Progenitor cell of endocrine pancreas (in vitro differentiated cells): ENCODE measurements at regions not wholly inside any gene's neighbourhood (a gene's known extent, or its start where the extent isn't known, plus 50 kb on each side); places are given as distances from the start of the nearest gene placed in this dataset.

ENCODE experiments used
- DNase-seq: peaks from one replicate; pipeline ENCODE4 v3.0.0; 2021; ENCODE audit warnings: low spot score; ENCODE audit not compliant: unreplicated experiment
- H3K27ac Mint-ChIP-seq: 2 replicates; pipeline ENCODE4 v1.8.0; 2021; ENCODE audit warnings: mild to moderate bottlenecking, moderate library complexity, mixed read lengths
- H3K27me3 Mint-ChIP-seq: 2 replicates; pipeline ENCODE4 v1.8.0; 2021; ENCODE audit warnings: mixed read lengths
- H3K36me3 Mint-ChIP-seq: 2 replicates; pipeline ENCODE4 v1.8.0; 2022; ENCODE audit warnings: mixed read lengths; ENCODE audit not compliant: insufficient read depth
- H3K4me1 Mint-ChIP-seq: 2 replicates; pipeline ENCODE4 v1.8.0; 2021; ENCODE audit warnings: low read depth, mixed read lengths
- H3K4me3 Mint-ChIP-seq: 2 replicates; pipeline ENCODE4 v1.8.0; 2021; ENCODE audit warnings: low read depth, mild to moderate bottlenecking, moderate library complexity, mixed read lengths
- H3K9me3 Mint-ChIP-seq: 2 replicates; pipeline ENCODE4 v1.8.0; 2021; ENCODE audit warnings: low read depth, mixed read lengths
- CTCF ChIP-seq: fragments of 200-600 bp; sonication (generic); IDR thresholded peaks from one replicate; pipeline ENCODE4 v1.5.0; 2021; ENCODE audit warnings: antibody characterized with exemption, mild to moderate bottlenecking; ENCODE audit not compliant: unreplicated experiment

- Mint-ChIP-seq H3K4me3 (no peak overlapping the region), H3K27me3 (peaks cover 4% of the 10 kb centered on the region), H3K4me1 (peaks cover 4% of the 10 kb centered on the region), H3K27ac (no peak overlapping the region), H3K36me3 (no peaks in the 10 kb centered on the region), H3K9me3 (no peaks in the 10 kb centered on the region)
- no peak for DNase-seq
- no peak for TF ChIP-seq CTCF
These were observed 306.3 kb upstream of the SP8 start for GRCh38 chr7:21092766-21093702.

- TF ChIP-seq CTCF: no peak
- peaks cover 4% of the 10 kb centered on the region for H3K4me1 Mint-ChIP-seq
- no peak overlapping the region for H3K4me3 Mint-ChIP-seq
- no peaks in the 10 kb centered on the region for H3K36me3 Mint-ChIP-seq
- DNase-seq: no peak
- peaks cover 4% of the 10 kb centered on the region for H3K27me3 Mint-ChIP-seq
- H3K9me3 Mint-ChIP-seq: no peaks in the 10 kb centered on the region
- H3K27ac Mint-ChIP-seq: no peak overlapping the region
These were observed 307.9 kb upstream of the SP8 start for GRCh38 chr7:21094589-21094988.

- no peaks in the 10 kb centered on the region for H3K9me3 Mint-ChIP-seq
- no peak for TF ChIP-seq CTCF
- no peak for DNase-seq
- H3K4me3 Mint-ChIP-seq: no peak overlapping the region
- peaks cover 1% of the 10 kb centered on the region for H3K4me1 Mint-ChIP-seq
- no peak overlapping the region for H3K27ac Mint-ChIP-seq
- H3K36me3 Mint-ChIP-seq: no peaks in the 10 kb centered on the region
- peaks cover 4% of the 10 kb centered on the region for H3K27me3 Mint-ChIP-seq
These were observed 312.7 kb upstream of the SP8 start for GRCh38 chr7:21099432-21099831.

- no peaks in the 10 kb centered on the region for H3K4me1 Mint-ChIP-seq
These were observed 313.3 kb upstream of the SP8 start for GRCh38 chr7:21099955-21100354.

GRCh38 chr7:21101541-21101940 is 314.9 kb upstream of the SP8 start:
- Mint-ChIP-seq H3K36me3 (no peaks in the 10 kb centered on the region), H3K4me3 (no peak overlapping the region), H3K27me3 (peaks cover 4% of the 10 kb centered on the region), H3K9me3 (no peaks in the 10 kb centered on the region), H3K4me1 (no peaks in the 10 kb centered on the region), H3K27ac (no peak overlapping the region)
- no peak for TF ChIP-seq CTCF
- DNase-seq: no peak

More at GRCh38 chr7:21099955-21100354, 313.3 kb upstream of the SP8 start:
- H3K36me3 Mint-ChIP-seq: no peaks in the 10 kb centered on the region
- no peak for DNase-seq
- peaks cover 4% of the 10 kb centered on the region for H3K27me3 Mint-ChIP-seq
- TF ChIP-seq CTCF: no peak
- no peak overlapping the region for H3K4me3 Mint-ChIP-seq
- H3K9me3 Mint-ChIP-seq: no peaks in the 10 kb centered on the region
- H3K27ac Mint-ChIP-seq: no peak overlapping the region
